NCI-H82 (cell line): ENCODE measurements at regions not wholly inside any gene's neighbourhood (a gene's known extent, or its start where the extent isn't known, plus 50 kb on each side); places are given as distances from the start of the nearest gene placed in this dataset.

Experiments
- DNase-seq: peaks from one replicate; lab custom pipeline; 2025; lab: John Stamatoyannopoulos, UW

DNA sequence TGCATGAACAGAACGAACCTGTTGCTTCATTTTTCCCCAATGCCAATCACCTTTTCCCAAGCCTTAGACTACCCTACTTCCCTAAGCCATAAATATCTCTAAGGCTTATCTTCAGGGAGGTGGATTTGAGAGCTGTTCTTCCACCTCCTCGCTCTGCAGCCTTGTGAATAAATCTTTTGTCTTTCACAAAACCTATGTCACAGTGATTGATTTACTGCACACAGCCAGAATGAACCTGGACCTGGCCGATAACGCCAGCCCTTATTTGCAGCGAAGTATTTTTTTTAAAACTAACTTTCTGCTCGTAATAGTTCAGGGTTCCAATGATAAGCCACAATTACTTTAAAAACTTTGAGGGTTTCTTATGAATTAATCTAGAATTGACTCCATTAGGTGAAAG lies 632.6 kb downstream of the PTPRU start:
- no peak for DNase-seq

DNA sequence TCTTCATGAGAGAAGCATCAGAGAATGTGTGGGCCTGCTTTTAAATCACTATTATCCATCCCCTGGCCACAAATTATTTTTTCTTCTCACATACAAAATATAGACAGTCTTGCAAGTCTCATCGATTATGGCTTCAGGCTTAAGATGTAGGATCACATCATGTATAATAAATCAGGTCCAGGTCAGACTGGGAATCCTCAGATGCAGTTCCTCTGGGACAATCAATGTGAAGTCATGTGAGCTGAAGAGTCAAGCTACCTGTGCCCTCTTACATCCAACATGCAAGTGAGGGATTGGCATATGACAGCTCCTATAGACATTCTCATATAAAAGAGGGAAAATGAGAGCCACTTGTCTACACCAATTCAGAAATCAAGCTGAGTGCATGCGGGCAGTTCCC lies 631.8 kb downstream of the PTPRU start:
- DNase-seq, result no peak

DNA sequence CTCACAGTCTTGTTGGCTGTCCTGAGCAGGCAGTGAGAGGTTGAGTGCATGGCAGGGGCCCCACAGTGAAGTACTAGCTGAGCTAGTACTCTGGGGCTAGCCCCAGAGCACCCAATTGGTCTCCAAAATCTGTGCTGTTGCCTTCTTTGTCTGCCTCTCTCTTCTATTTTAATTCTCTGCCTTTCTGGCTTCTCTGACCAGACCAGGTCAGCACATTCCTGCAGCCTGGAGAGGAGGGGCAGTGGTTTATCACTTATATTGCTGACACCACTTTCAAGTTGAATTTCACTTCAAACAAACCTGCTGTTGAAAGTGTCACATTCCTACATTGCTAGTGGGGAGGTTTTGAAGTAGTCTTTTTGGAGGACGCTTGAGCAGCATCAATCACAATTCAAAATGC lies 628.7 kb downstream of the PTPRU start:
- DNase-seq, result no peak

DNA sequence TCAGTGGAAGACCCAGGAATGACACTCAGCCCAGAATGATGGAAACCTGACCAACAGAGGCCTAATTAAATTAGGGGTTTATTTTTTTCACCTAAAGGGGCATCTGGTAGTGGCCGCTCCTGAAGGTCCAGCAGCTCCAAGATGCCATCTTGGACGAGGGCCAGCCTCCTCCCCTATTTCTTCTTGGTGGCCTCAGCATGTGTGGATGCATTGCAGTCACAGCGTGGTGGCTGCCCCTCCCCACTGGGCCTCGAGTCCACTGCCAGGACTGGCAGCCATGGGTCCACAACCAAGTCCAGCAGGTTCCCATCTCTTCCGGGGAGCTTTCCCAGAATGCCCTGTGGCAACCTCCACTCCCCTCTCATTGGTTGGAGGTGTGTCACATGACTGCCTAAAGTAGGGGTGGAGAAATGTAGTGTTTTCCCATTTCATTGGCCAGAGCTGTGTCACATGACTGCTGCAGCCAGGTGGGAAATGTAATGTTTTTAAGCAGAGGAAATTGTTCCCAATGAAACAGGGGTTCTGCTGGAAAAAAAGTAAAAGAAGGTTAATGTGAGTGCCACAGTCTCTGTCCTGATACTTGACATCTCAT lies 628.2 kb downstream of the PTPRU start:
- DNase-seq, result peak; percentile 16

DNA sequence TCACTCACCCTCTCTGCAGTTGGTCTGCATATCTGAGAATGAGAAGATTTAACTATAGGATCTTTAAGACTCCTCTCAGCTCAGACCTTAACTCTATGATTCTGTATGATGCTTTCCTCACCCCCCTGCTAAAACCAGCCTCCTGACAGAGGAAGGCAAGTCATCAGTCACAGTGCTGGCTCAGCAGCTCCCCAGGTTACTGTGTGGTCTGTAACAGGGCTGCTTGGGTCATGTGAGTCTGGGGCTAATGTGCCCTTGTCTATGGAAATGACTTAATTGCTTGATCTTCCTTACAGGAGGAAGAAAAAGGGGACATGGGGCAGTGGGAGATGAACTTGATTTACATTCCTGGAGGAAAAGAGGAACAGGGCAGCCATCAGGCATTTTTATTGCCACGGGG lies 625.6 kb downstream of the PTPRU start:
- DNase-seq, result no peak

DNA sequence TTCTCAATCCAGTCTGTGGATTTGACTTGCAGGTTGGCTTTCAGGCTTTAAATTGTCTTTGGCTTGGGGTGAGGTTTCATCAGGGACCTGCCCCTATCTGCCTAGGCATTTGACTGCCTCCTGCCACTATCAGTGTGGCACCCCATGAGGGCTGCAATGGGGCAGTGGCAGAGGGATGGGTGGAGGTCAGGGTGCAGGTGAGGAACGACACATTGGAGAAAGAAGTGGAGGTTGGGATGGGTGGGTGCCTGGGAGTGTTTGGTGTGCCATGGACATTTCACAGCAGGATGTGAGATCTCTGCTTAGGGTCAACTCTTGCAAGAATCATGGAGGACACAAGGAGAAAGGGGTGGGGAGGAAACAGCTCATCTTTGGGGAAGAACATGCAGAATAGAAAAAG lies 625.1 kb downstream of the PTPRU start:
- DNase-seq, result no peak

DNA sequence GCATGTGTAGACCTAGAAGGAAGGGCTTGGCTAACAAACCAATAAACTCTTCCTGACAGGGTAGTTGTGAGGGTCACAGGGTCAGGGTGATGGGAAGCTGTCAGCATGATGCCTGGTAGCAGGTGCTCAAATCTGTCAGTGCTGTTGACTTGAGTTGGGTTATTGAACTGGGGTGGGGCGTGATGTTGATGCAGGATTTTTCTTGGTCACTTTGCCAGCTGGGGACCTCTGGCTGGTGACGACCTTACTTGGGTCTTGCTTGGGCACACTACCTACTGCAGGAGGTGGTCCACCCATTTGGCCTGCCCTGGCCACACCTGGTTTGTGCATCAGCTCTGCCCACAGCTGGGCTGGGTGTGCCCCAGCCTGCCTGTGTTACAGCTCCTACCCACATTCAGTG lies 624.4 kb downstream of the PTPRU start:
- DNase-seq, result no peak

DNA sequence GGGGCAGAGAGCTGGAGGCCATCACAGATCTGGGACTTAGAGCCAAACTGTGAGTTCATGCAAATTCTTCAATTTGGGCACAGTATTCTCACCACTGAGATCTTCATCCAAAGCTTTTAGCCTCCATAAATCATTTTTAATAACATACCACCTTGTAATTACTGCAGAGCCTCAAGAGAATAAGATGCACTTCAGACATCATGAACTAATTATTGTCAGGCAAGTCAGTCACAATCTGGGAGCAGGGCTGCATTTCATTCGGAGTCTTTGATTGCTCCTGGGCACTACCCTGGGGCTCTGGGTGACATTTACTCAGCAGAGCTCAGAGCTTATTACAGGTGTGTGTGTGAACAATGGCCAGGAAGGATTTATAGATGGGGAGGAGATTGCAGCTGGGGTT lies 623.7 kb downstream of the PTPRU start:
- no peak for DNase-seq

DNA sequence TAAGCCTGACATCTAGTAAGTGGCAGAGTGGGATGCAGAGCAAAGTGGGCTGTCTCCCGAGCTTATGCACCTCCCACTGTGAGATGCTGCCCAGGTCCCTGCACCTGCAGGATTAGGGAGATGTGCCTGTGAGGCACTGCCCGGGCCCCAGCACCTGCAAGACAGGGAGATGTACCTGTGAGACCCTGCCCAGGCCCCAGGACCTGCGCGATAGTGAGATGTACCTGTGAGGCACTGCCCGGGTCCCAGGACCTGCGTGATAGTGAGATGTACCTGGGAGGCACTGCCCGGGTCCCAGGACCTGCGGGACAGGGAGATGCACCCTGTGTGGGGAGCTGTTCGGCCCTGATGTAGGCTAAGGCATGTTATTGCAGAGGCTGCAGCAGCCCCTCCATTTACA lies 622.8 kb downstream of the PTPRU start:
- DNase-seq, result no peak

DNA sequence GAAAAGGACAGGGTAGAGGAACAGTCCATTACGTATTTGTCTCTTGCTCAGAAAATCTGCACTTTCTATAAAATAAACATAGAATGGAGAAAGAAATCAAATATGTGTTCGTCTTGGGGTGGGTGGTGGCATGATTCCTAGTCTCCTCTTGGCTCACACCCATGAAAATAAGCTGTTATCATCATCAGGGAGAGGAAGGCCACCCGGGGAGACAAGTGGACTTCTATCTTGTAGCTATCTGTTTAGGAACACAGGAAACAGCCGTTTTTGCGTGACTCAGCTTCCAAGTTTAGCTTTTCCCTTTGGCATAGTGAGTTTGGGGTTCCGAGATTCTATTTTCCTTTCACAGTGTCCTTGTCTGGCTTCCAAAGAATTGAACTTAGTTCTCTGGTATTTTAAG lies 622.3 kb downstream of the PTPRU start:
- no peak for DNase-seq

DNA sequence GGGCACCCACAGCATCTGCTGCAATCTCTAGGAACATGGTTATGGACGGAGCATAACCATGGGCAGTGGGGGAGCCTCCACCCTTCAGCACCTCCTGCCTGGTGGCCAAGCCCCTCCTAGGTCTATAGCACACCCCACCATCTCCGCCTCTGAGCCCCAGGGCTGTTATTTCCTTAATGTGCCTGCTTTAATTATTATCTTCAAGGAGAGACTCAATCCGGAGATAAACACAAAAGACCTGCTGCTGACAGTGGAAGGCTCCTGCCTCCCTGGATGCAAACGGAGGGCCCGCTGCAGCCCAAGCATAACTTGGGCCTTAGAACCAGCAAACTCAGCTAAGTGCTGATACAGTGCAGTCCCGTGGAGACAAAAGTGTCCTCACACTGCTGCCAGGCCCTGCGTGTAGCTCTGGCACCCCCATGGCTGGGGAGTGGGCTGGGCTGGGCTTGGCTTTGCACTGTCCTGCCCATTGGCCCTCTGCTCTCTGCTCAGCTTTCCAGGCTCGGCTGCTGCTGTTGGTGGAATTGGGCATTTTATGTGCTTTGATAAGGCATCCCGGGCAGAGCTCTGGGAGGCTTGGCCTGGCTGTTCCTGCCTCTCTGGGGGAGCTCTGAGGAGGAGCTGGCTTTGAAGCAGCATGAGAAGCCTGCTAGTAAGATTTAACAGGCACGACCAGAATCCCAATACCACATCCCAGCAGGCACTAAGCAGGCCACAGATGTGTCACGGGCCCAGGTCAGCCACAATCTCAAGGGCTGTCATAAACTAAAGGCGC lies 620.2 kb downstream of the PTPRU start:
- no peak for DNase-seq

DNA sequence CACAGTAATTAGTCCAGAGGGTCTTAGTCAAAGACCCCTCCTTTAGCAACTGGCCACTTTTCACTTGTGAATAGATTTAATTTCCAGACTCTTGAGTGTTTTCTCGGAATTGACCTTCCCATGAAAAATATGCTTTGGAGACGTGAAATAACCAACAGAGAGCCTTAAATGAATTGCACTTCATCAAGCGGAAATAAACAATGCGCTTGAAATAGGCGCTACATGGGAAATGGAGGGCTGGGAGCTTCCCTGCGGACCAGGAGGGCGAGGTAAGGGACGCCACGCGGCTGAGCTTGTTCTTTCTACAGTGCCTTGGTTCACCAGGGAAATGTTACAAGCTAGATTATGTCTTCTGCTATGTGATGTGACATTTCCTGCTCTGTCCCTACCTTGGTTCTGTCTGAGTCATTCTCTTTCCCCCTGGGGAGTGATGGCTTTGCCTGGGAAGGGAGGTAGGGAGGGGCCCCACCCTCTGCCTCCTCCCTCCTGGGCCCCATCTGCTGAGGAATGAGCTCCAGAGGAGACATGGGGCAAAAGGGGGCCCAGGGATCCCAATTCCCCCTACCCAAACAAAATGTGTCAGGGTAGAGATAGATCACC lies 619.3 kb downstream of the PTPRU start:
- DNase-seq, result no peak

DNA sequence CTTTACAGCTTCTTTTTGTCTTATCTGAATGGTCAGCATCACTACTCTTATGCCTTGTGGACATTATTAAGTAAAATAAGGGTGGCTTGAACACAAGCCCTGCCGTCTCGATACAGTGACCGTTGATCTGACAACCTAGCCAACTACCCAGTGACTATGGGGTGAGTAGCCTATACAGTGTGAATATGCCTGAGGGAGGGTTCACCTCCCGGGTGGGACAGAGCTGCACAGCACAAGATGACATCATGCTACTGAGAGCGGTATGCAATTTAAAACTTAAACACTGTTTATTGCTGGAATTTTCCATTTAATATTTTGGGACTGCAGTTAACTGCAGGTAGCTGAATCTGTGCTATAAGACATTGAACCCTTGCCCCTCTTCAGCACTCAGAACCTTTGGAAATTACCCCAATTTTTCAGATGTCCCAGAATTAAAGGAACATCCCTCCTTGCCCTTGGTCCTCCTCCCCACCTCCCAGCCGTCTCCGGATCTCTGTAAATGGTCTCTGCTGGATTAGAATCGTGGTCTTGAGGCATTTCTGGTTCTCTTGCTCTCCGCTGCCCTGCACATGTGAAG lies 618.5 kb downstream of the PTPRU start:
- no peak for DNase-seq

DNA sequence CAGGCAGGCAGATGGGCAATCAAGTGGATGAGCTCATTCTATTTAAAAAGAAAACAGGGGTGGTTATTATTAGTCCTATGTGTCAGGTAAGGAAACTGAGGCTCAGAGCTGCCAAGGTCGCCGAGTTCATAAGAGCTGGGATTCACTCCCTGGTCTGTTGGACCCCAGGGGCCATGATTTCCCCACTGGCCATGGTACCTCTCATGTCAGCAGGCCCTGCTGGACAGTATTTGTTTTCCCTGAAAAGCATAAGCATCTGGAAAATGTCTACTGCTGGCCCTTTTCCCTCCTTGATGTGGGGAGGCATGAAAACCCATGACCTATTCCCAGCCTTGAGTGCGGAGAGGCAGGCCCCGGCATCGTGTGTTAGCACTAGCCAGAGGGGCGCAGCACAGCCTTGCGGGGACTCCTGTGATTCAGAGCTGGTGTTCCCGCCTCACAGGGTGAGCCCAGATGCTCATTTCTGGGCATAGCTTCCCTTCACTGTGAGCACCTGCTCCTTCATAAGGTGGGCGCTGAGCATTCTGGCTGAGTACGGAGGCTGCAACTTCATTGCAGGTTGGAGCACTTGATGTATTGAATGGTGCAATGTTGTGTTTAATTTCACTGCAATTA lies 617.5 kb downstream of the PTPRU start:
- DNase-seq, result no peak

DNA sequence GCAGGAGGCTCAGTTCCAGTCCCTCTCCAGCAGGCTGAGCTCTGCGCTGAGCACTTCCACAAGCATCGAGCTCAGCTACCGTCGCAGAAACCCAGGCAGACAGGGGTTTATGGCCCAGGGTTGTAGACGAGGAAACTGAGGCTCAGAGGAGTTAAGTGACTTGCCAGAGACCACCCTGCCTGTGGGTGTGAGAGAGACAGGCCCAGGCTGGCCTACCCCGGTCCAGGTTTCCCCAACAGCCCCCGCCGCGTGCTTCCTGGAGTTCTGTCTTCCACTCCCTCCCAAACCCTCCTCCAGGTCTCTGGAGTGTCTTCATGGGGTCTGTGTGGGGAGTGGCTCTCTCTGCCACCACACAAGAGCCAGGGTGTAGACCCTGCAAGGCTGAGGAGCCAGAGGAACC lies 615.9 kb downstream of the PTPRU start:
- no peak for DNase-seq

DNA sequence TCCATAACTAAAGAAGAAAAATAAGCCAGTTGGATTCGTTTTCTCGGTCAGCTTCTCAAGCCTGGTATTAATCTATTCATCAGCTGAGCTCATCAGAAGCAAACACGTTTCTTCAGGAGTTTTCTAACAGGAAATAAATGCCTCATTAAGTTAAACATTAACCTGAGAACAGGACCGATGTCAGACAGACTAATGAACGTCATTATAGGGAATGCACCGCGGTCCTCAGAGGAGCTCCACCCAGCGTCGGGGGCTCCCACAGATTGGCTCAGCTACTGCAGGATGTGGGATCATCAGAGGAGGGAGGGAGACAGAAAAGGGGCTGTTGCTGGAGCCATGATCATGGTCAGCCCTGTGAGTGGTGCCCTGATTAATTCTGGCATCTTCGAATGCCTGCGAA lies 615.4 kb downstream of the PTPRU start:
- no peak for DNase-seq

DNA sequence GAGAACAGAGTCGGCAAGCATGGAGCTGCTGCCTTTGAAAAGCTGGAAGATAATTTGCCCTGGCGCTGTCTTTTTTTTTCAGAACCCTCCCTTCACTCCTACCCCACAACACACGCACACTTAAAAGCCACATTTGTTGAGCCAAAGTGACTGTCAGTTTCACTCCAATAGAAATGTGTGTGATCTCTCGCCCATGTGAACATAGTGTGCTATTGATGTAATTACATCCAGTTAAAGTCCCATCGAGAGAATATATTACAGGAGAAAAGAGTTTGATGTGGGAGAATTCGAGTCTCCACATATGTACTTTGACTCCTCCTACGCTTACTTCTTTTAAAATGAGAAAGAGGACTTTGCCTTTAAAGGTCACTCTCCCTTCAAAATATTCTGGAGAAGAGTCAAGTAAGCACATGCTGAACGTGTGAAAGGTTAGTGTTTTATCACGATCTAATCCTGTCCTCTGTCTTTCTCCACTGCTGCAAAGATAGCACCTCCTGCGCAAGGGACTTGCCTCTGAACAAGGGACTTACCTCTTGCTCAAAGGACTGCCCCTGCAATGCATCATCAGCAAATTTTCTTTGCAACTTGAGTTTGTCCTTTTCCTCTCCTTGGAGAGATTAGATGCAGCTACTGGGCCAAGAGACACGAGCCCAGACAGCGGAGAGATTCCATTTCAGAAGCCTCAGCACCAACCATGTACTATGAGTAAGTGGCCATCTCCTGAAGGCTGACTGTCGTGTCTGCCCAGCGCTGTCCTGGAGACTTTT lies 613.9 kb downstream of the PTPRU start:
- no peak for DNase-seq

DNA sequence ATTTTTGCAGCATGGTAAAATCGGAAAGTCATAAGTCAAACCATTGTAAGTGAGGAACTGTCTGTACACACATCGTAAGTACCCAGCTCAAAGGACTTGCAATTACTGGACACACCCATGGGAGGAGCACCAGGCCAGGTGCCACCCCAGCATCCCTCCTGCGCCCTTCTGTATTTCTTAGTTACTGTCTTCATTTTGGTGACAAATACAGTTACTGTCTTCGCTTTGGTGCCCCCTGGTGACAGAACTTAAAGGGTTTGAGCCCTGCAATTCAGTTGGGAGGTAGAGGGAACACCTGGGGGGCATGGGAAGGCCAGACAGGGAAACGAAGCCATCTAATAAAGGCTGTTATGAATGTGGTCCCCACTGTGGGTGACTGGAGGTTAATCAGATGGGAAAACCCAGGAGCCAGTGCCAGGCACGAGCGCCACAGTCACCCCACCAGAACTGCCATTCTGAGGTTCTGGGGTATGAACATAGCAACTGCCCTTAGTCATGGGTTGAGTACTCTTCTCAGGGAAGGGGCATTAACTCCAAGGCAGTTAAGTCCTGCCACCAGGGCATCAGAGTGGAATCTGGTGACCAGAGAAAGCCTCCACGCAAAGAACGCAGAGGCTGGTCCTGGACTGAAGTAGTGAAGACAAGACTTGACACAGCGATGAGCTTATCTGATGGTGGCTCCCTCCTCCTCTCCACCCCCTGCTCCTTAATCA lies 612.9 kb downstream of the PTPRU start:
- peak; percentile 85 for DNase-seq

DNA sequence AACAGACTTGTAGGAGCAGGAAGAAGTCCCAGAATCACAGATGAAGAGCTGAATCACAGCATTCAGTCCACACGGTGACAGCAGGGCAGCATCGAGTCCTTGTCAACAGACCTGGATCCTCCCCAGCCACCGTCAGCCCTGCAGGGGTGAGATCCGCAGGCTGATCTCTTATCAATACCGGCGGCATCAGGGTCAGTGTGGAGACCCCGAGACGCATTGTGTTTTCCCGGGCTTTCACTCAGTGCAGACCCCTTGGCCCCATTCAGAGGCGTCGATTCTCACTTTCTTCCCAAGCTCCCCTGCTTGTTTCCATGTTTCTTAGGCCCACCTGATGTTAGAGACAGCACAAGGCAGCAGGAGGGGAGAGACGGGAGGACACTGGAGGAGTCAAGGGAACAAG lies 609.6 kb downstream of the PTPRU start:
- DNase-seq, result no peak

DNA sequence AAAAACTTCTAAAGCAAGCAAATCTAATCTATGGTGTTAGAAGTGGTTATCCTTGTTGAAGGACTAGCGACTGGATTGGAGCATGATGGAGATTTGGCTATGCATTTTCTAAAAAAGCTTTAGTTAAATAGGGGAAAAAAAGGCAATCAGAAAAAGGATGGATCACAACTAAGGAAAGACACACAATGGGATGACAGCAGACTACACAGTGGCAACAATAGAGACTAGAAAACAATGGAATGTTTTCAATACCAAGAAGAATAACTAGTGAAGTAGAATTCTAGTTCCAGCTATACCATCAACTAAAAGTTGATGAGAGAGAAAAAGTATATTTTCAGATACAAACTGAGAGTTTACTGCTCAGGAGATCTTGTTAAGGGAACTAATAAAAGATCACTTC lies 605.8 kb downstream of the PTPRU start:
- no peak for DNase-seq

DNA sequence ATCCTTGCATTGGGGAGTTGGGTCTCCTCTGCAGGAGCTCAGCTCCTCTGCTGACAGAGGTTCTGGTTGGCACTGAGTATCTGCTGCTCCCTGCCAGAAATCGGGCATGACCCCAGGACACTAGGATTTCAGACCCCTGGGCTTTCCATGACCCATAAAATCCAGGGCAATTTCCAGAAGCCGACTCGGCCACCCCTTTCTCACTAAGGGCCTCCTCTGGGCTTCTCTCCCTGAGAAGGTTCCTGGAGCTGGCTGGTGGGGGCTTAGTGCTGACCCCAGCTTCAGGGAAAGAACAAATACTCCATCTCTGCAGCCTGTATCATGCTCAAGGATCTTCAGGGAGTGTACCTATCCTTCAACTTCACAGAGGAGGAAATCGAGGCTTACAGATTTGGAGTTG lies 603.4 kb downstream of the PTPRU start:
- no peak for DNase-seq
